Endothelial cell of umbilical vein (primary cell): ENCODE measurements at regions not wholly inside any gene's neighbourhood (a gene's known extent, or its start where the extent isn't known, plus 50 kb on each side); places are given as distances from the start of the nearest gene placed in this dataset.

Experiments
- BruUV-seq: library from RNA; stranded (reverse); fragments of 400-500 nt; replicated peaks from 2 replicates; lab custom pipeline; 2021; lab: Mats Ljungman, UMichigan
- CTCF ChIA-PET: fragments of 300-600, 350-600 bp; sonication (Branson Sonifier 250); formaldehyde crosslinking; loops from one replicate; lab custom pipeline; 2021; ENCODE audit warnings: antibody characterized with exemption, inconsistent platforms; lab: Charles Lee
- POLR2A ChIA-PET: fragments of 300-600, 350-600 bp; sonication (Branson Sonifier 250); formaldehyde crosslinking; loops from one replicate; lab custom pipeline; 2021; ENCODE audit warnings: antibody characterized with exemption, inconsistent platforms; lab: Charles Lee
- DNase-seq: peaks from one replicate; pipeline ENCODE4 v3.0.0-alpha.2; 2011; ENCODE audit warnings: low read depth, low spot score
- FAIRE-seq: peaks from 2 replicates; lab custom pipeline; 2011; peaks lifted over from hg19 to GRCh38; lab: Jason Lieb, UNC
- H2AFZ ChIP-seq: 2 replicates; pipeline ENCODE4 v1.6.0; 2012; ENCODE audit warnings: low read depth, low read length, control low read depth, inconsistent platforms
- H3K27ac ChIP-seq: 2 replicates; pipeline ENCODE4 v1.5.1; 2011; ENCODE audit warnings: low read depth, mild to moderate bottlenecking, control low read depth, low read length, moderate library complexity; ENCODE audit not compliant: insufficient read depth
- H3K27me3 ChIP-seq, 2 experiments: 2 replicates each; pipeline versions ENCODE4 v1.6.0 to v1.6.1; 2011; ENCODE audit warnings: low read length in 2 of 2, mixed read lengths in 1 of 2; ENCODE audit not compliant: control insufficient read depth in 2 of 2, insufficient read depth in 2 of 2
- H3K36me3 ChIP-seq, 2 experiments: 2 replicates in 1 of 2; 3 replicates in 1 of 2; pipeline ENCODE4 v1.5.1; 2011; ENCODE audit warnings: low read length in 2 of 2, mild to moderate bottlenecking in 1 of 2, moderate library complexity in 1 of 2; ENCODE audit not compliant: control insufficient read depth in 2 of 2, insufficient read depth in 2 of 2; ENCODE audit errors: extremely low read depth in 1 of 2
- H3K4me1 ChIP-seq: 3 replicates; pipeline ENCODE4 v1.5.1; 2011; ENCODE audit warnings: mild to moderate bottlenecking, low read length; ENCODE audit not compliant: control insufficient read depth, insufficient read depth; ENCODE audit errors: extremely low read depth
- H3K4me2 ChIP-seq: 2 replicates; pipeline ENCODE4 v1.6.1; 2011; ENCODE audit warnings: low read length, control low read depth, mixed read lengths; ENCODE audit not compliant: insufficient read depth
- H3K4me3 ChIP-seq, 3 experiments: fragments of 200-600 bp in 1 of 3; sonication (generic), shearing (Covaris generic) in 1 of 3; replicated peaks in 1 of 3; 2 replicates each; pipeline ENCODE4 v1.5.1; 2011 to 2016; ENCODE audit warnings: control low read depth in 3 of 3, low read length in 3 of 3, mild to moderate bottlenecking in 2 of 3, inconsistent platforms in 1 of 3, low read depth in 1 of 3, moderate library complexity in 1 of 3; ENCODE audit not compliant: insufficient read depth in 1 of 3
- H3K79me2 ChIP-seq: 2 replicates; pipeline ENCODE4 v1.6.0; 2012; ENCODE audit warnings: low read length, inconsistent platforms; ENCODE audit not compliant: control insufficient read depth, insufficient read depth
- H3K9ac ChIP-seq: replicated peaks from 2 replicates; pipeline ENCODE3; 2011; ENCODE audit warnings: low read length, control low read depth; ENCODE audit not compliant: insufficient read depth; ENCODE audit errors: extremely low read depth
- H3K9me1 ChIP-seq: replicated peaks from 3 replicates; pipeline ENCODE4 v1.6.0; 2011; ENCODE audit warnings: mild to moderate bottlenecking, low read length; ENCODE audit not compliant: control insufficient read depth, insufficient read depth; ENCODE audit errors: extremely low read depth
- H3K9me3 ChIP-seq: replicated peaks from 2 replicates; pipeline ENCODE4 v1.5.1; 2012; ENCODE audit warnings: low read length, inconsistent platforms; ENCODE audit not compliant: control insufficient read depth, insufficient read depth
- H4K20me1 ChIP-seq: replicated peaks from 2 replicates; pipeline ENCODE3; 2011; ENCODE audit warnings: mild to moderate bottlenecking, low read length; ENCODE audit not compliant: control insufficient read depth, insufficient read depth; ENCODE audit errors: extremely low read depth
- EZH2 ChIP-seq: IDR thresholded peaks from 2 replicates; pipeline ENCODE4 v1.6.1; 2012; ENCODE audit warnings: borderline replicate concordance, low read depth, mild to moderate bottlenecking, moderate library complexity, low read length, inconsistent platforms; ENCODE audit not compliant: severe bottlenecking
- FOS ChIP-seq: IDR thresholded peaks from 2 replicates; pipeline ENCODE4 v1.6.1; 2011; ENCODE audit warnings: mild to moderate bottlenecking, low read length, moderate library complexity, borderline replicate concordance; ENCODE audit not compliant: insufficient read depth
- GATA2 ChIP-seq: IDR thresholded peaks from 2 replicates; pipeline ENCODE4 v1.7.0; 2011; ENCODE audit warnings: low read depth, mild to moderate bottlenecking, moderate library complexity, mixed read lengths, low read length; ENCODE audit not compliant: insufficient read length, insufficient read depth
- JUN ChIP-seq: IDR thresholded peaks from 2 replicates; pipeline ENCODE4 v1.6.1; 2011; ENCODE audit warnings: borderline replicate concordance, low read depth; ENCODE audit not compliant: insufficient read length, insufficient read depth
- MYC ChIP-seq: IDR thresholded peaks from one replicate; pipeline ENCODE4 v1.6.1; 2011; ENCODE audit warnings: mild to moderate bottlenecking, low read depth, low read length
- POLR2A ChIP-seq: IDR thresholded peaks from 2 replicates; pipeline ENCODE4 v1.6.1; 2012; ENCODE audit warnings: low read depth, mild to moderate bottlenecking, control low read depth, low read length
- POLR2AphosphoS5 ChIP-seq: IDR thresholded peaks from 2 replicates; pipeline ENCODE4 v1.6.1; 2012; ENCODE audit warnings: low read depth, mild to moderate bottlenecking, control low read depth, low read length, moderate library complexity; ENCODE audit not compliant: insufficient read depth
- dilution Hi-C: fragments of 300-500 bp; cut with MboI; formaldehyde crosslinking; loops from one replicate; pipeline ENCODE4 v1.15.0; 2019; ENCODE audit warnings: low sequenced_read_pairs; ENCODE audit not compliant: extremely low pct_ligation_motif_present
- intact Hi-C: fragments of 100-400 bp; cut with micrococcal nuclease; formaldehyde crosslinking; loops from one replicate; pipeline ENCODE4 v1.10.0; 2022
- TF ChIP-seq, protein P1 (sequence below): IDR thresholded peaks from 2 replicates; pipeline ENCODE4 v1.6.1; 2011; ENCODE audit not compliant: insufficient read depth, insufficient read length
- TF ChIP-seq, protein P2 (sequence below), 2 donors: IDR thresholded peaks; 1 replicate in 1 of 2; 2 replicates in 1 of 2; pipeline ENCODE4 v1.5.1; 2011; ENCODE audit warnings: low read length in 2 of 2, mild to moderate bottlenecking in 2 of 2, moderate library complexity in 2 of 2, control low read depth in 1 of 2, inconsistent platforms in 1 of 2, low read depth in 1 of 2; ENCODE audit not compliant: insufficient read depth in 1 of 2; ENCODE audit errors: extremely low read depth in 1 of 2

DNA sequence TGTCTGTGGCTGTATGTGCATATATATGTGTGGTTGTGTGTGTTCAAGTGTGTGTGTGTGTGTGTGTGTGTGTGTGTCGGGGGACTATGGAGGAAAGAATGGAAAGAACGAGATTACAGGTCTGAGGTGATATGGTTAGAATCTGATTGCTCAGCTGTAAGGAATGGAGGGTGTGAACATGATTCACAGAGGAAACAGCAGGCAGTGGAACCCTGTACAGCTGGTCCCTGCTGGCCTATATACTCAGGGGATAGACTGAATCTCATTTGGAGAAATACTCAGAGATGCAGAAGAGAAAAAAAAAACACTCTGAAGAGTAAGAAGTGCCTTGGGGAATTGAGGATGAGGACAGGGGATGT lies 180.1 kb upstream of the ESRRG start:
- Histone ChIP-seq H3K79me2 (no peaks in the 10 kb centered on the region), H4K20me1 (no peaks in the 10 kb centered on the region), H3K4me2 (no peak overlapping the region), H3K27ac (no peak overlapping the region), H3K27me3 (no peaks in the 10 kb centered on the region), H3K36me3 (no peaks in the 10 kb centered on the region), H3K9ac (no peak overlapping the region), H3K4me1 (no peaks in the 10 kb centered on the region), H2AFZ (no peak overlapping the region), H3K4me3 (no peak overlapping the region), H3K9me3 (peaks cover 12% of the 10 kb centered on the region), H3K9me1 (no peaks in the 10 kb centered on the region)
- intact Hi-C loops = no loop called here
- FAIRE-seq = no peak
- ChIA-PET POLR2A (no interaction called here), CTCF (no interaction called here)
- no TSS peak for BruUV-seq
- dilution Hi-C loops = no loop called here
- DNase-seq = no peak
- TF ChIP-seq MYC (no peak), EZH2 (no peak), POLR2AphosphoS5 (no peak), JUN (no peak), POLR2A (no peak), FOS (no peak), GATA2 (no peak)
- TF ChIP-seq, protein P1, sequence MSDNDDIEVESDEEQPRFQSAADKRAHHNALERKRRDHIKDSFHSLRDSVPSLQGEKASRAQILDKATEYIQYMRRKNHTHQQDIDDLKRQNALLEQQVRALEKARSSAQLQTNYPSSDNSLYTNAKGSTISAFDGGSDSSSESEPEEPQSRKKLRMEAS = no peak
- TF ChIP-seq, protein P2, sequence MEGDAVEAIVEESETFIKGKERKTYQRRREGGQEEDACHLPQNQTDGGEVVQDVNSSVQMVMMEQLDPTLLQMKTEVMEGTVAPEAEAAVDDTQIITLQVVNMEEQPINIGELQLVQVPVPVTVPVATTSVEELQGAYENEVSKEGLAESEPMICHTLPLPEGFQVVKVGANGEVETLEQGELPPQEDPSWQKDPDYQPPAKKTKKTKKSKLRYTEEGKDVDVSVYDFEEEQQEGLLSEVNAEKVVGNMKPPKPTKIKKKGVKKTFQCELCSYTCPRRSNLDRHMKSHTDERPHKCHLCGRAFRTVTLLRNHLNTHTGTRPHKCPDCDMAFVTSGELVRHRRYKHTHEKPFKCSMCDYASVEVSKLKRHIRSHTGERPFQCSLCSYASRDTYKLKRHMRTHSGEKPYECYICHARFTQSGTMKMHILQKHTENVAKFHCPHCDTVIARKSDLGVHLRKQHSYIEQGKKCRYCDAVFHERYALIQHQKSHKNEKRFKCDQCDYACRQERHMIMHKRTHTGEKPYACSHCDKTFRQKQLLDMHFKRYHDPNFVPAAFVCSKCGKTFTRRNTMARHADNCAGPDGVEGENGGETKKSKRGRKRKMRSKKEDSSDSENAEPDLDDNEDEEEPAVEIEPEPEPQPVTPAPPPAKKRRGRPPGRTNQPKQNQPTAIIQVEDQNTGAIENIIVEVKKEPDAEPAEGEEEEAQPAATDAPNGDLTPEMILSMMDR (IDR thresholded peaks at IDR 0.05; ENCODE audit: extremely low read depth in 1 of 2, insufficient read depth in 1 of 2, low read depth in 1 of 2, low read length in 2 of 2) = no peak
